ENCODE measurements at regions not wholly inside any gene's neighbourhood (a gene's known extent, or its start where the extent isn't known, plus 50 kb on each side); places are given as distances from the start of the nearest gene placed in this dataset.
A peak's percentile ranks its signal among the peaks of the same experiment; 100 is the strongest.

DNA sequence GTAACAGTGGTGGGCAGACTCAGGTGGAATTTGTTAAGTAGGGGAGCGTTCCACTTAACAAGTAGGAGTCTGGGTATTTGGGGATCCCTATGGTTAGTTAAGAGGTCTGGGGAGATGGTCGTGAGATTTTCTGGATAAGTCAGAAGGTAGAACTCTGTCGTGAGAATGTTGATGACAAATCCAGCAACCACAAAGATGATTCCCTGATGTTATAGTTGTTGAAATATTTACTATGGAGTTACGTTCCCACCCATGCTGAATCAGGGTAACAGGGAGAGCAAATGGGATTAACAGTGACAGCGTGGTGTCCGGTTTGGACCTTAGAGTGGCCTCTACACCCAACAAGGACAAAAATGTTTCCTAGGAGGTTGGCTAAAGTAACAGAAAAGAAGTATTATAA lies 110.8 kb downstream of the MFSD1 start:
- no peak for DNase-seq (ENCODE audit: low read depth)
- H3K4me3 ChIP-seq (ENCODE audit: low read depth, low read length): no peak overlapping the region
- TF ChIP-seq CTCF (IDR thresholded peaks at IDR 0.05; ENCODE audit: insufficient read depth, low read depth, low read length): no peak

- H3K4me3 ChIP-seq (ENCODE audit: low read depth, low read length): no peak overlapping the region
- no peak for TF ChIP-seq CTCF (IDR thresholded peaks at IDR 0.05; ENCODE audit: insufficient read depth, low read depth, low read length)
- DNase-seq (ENCODE audit: low read depth): no peak
These were observed 114.3 kb downstream of the MFSD1 start for GRCh38 chr3:158916111-158916510.

- H3K4me3 ChIP-seq (ENCODE audit: low read depth, low read length): no peak overlapping the region
- peak; percentile 70 for DNase-seq (ENCODE audit: low read depth)
- peak; percentile 78 for TF ChIP-seq CTCF (IDR thresholded peaks at IDR 0.05; ENCODE audit: insufficient read depth, low read depth, low read length)
These were observed 116.2 kb downstream of the MFSD1 start for GRCh38 chr3:158918008-158918407.

GRCh38 chr3:158918451-158918850 lies 116.6 kb downstream of the MFSD1 start:
- TF ChIP-seq CTCF (IDR thresholded peaks at IDR 0.05; ENCODE audit: insufficient read depth, low read depth, low read length): no peak
- no peak for DNase-seq (ENCODE audit: low read depth)
- no peak overlapping the region for H3K4me3 ChIP-seq (ENCODE audit: low read depth, low read length)

DNA sequence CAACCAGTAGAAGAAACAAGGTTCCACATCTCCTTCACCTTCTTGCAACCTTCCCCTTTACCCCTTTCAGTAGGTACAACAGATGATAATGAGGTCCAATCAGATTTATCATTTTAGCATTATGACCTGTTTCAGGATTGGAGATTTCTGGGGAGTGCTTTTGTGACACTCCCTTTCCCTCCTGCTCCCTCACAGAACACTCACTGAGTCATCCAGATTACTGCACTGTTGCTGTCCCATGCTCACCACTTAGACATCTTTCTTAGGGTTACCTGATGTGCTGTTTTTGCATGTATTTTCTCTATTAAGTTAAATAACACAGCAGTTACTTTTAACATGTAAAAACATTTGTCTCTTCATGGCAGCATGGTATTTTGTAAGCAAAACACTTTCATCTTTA lies 118.5 kb downstream of the MFSD1 start:
- DNase-seq (ENCODE audit: low read depth): peak; percentile 11
- H3K4me3 ChIP-seq (ENCODE audit: low read depth, low read length): no peak overlapping the region
- TF ChIP-seq CTCF (IDR thresholded peaks at IDR 0.05; ENCODE audit: insufficient read depth, low read depth, low read length): no peak

GRCh38 chr3:158925021-158925420 lies 123.2 kb downstream of the MFSD1 start:
- DNase-seq (ENCODE audit: low read depth): no peak
- TF ChIP-seq CTCF (IDR thresholded peaks at IDR 0.05; ENCODE audit: insufficient read depth, low read depth, low read length): no peak
- no peak overlapping the region for H3K4me3 ChIP-seq (ENCODE audit: low read depth, low read length)

DNA sequence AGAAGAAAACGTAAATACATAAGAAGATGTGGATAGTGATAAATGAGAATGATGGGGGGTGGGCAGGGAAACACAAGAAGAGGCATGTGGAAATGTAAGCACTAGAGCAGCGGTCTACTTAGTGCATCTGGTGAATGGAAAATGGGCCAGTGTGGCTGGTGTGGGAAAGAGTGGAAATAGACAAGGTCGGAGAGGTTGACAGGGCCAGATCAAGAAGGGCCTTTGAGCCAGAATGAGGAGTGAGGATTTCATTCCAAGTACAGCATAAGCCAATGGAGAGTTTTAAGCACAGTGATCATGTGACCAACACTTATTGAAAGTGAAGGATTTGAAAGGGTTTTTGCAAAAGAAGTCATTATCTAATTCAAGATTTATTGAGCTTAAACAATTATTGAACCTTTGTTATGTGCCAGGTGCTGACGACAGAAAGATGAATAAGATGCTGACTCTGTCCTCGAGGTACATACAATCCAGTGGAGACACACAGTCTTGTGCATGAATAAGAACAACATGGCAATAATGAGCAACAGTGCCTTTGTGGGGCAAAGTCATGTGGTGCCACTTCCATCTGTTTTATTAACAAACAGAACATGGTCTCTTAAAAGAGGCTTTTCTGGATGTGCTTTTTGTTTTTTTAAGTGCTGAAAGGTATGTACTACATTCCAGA lies 124.1 kb downstream of the MFSD1 start:
- no peak for DNase-seq (ENCODE audit: low read depth)
- no peak for TF ChIP-seq CTCF (IDR thresholded peaks at IDR 0.05; ENCODE audit: insufficient read depth, low read depth, low read length)
- H3K4me3 ChIP-seq (ENCODE audit: low read depth, low read length): no peak overlapping the region
